Astrocyte of the hippocampus (primary cell): ENCODE measurements at regions not wholly inside any gene's neighbourhood (a gene's known extent, or its start where the extent isn't known, plus 50 kb on each side); places are given as distances from the start of the nearest gene placed in this dataset.

Source experiments
- DNase-seq: peaks from one replicate; pipeline ENCODE4 v3.0.0; 2011; ENCODE audit warnings: low read depth, low spot score

GRCh38 chr2:83565626-83566025 is 893.5 kb downstream of the SUCLG1 start:
- DNase-seq, result no peak

GRCh38 chr2:83565181-83565580 is 893.9 kb downstream of the SUCLG1 start:
- no peak for DNase-seq

- no peak for DNase-seq
Observed at GRCh38 chr2:83561592-83561991, 897.5 kb downstream of the SUCLG1 start.

- DNase-seq, result peak; percentile 1
Observed at GRCh38 chr2:83536556-83536955, 922.5 kb downstream of the SUCLG1 start.

GRCh38 chr2:83534416-83534815 is 924.7 kb downstream of the SUCLG1 start:
- DNase-seq, result no peak

GRCh38 chr2:83531206-83531826 is 927.8 kb downstream of the SUCLG1 start:
- DNase-seq, result peak; percentile 24

- no peak for DNase-seq
Observed at GRCh38 chr2:83528767-83529166, 930.3 kb downstream of the SUCLG1 start.

GRCh38 chr2:83522891-83523493 is 936.1 kb downstream of the SUCLG1 start:
- DNase-seq, result no peak

- no peak for DNase-seq
Observed at GRCh38 chr2:83517727-83518368, 941.2 kb downstream of the SUCLG1 start.

GRCh38 chr2:83516503-83516902 is 942.6 kb downstream of the SUCLG1 start:
- DNase-seq, result no peak

GRCh38 chr2:83487451-83487850 is 971.6 kb downstream of the SUCLG1 start:
- DNase-seq, result no peak

GRCh38 chr2:83481436-83481835 is 977.6 kb downstream of the SUCLG1 start:
- no peak for DNase-seq

GRCh38 chr2:83478037-83478436 is 981.0 kb downstream of the SUCLG1 start:
- no peak for DNase-seq

- no peak for DNase-seq
Observed at GRCh38 chr2:83475371-83475770, 983.7 kb downstream of the SUCLG1 start.

GRCh38 chr2:83471655-83472054 is 987.4 kb downstream of the SUCLG1 start:
- DNase-seq, result no peak

GRCh38 chr2:83470928-83471327 is 988.2 kb downstream of the SUCLG1 start:
- no peak for DNase-seq

GRCh38 chr2:83464444-83464843 is 994.6 kb downstream of the SUCLG1 start:
- no peak for DNase-seq

- no peak for DNase-seq
Observed at GRCh38 chr2:83462881-83463280, 996.2 kb downstream of the SUCLG1 start.

GRCh38 chr2:83461135-83461534 is 997.9 kb downstream of the SUCLG1 start:
- DNase-seq, result no peak

- no peak for DNase-seq
Observed at GRCh38 chr2:83459456-83459855, 999.6 kb downstream of the SUCLG1 start.

GRCh38 chr2:83435989-83436388 is 1023.1 kb downstream of the SUCLG1 start:
- DNase-seq, result no peak

GRCh38 chr2:83420993-83421392 is 1038.1 kb downstream of the SUCLG1 start:
- no peak for DNase-seq
